Erythroblast (primary cell): ENCODE measurements at regions not wholly inside any gene's neighbourhood (a gene's known extent, or its start where the extent isn't known, plus 50 kb on each side); places are given as distances from the start of the nearest gene placed in this dataset.

Source experiments
- GATA1 ChIP-seq: IDR thresholded peaks from 2 replicates; pipeline ENCODE4 v1.6.1; 2011; ENCODE audit warnings: low read depth, mild to moderate bottlenecking, control low read depth, low read length, moderate library complexity
- POLR2A ChIP-seq: IDR thresholded peaks from 2 replicates; pipeline ENCODE4 v1.6.1; 2011; ENCODE audit warnings: mild to moderate bottlenecking, low read length

DNA sequence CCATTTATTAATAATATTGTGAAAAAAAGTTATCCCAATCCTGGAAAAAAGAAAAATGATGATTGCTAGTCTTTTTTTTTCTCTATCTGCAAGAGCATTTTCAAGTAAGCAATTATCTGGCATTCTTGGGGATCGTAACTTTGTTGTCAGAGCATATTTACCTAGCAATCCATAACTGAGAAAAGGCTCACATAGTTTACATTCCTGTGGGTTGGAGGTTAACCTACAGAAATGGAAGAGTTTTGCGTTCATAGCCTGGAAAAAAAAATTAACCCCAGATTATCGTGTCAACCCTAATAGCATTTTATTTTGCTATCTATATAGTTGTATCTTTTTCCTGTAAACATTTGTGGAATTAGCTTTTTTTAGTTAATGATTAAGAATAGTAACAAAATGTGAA, 292.3 kb downstream of the DAD1 start:
- no peak for TF ChIP-seq POLR2A
- no peak for TF ChIP-seq GATA1
